ENCODE measurements at regions not wholly inside any gene's neighbourhood (a gene's known extent, or its start where the extent isn't known, plus 50 kb on each side); places are given as distances from the start of the nearest gene placed in this dataset.

DNA sequence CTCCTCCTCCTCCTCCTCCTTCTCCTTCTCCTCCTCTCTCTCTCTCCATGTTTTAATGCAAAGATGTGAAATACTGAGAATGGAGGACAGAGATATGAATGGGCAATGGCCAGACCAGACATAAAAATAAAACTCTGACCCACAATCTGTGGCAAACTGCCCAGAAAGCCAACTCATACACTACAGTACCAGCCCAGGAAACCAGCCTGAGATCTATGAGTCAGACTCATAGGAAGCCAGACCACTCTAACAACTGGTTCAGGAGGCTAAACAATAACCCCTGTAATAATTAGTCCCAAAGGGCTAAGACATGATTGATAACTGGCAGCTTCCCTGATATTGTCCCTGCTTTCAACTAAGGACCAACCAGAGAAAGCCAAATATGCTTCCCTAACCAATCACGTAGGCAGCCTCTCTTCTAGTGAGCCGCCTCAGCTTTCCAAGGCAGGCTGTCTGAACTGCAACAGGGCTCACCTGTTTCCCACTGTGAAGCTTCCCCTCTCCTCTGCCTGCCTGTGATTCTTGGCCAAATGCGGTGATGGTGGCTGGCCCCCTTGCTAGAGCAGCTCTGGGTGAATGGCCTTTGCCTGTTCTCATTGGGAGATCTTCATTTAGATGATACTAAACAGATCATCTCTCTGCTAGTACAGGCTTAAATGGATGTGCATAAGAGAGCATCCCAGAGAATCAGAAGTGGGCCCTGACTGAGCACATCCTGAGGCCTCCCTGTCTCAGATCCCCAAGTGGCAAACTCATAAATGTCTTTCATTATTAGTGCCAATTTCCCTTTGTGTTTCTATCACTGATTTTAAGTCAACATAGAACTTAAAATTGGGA is 817.6 kb downstream of the TNS3 start:
- H3K36me3 ChIP-seq (ENCODE audit: control insufficient read depth in 4 of 4, insufficient read depth in 3 of 4, low read depth in 1 of 4, low read length in 3 of 4): no peaks in the 10 kb centered on the region
- H3K27ac ChIP-seq (ENCODE audit: low read depth in 1 of 2, low read length in 2 of 2): no peak overlapping the region
- no peaks in the 10 kb centered on the region for H3K4me1 ChIP-seq (ENCODE audit: control insufficient read depth in 4 of 4, insufficient read depth in 4 of 4, low read length in 3 of 4)
- 93% methylated on average over 3 of the region's 3 CpGs for WGBS
- H3K9ac ChIP-seq (ENCODE audit: low read depth in 1 of 2, low read length in 2 of 2): no peak overlapping the region
- H3K9me3 ChIP-seq (ENCODE audit: control insufficient read depth in 4 of 4, low read length in 3 of 4): peaks cover 0 to 6% (median 3%) of the 10 kb centered on the region in 4 donors
- TF ChIP-seq GABPA (IDR thresholded peaks at IDR 0.05 in 1 of 2, conservative IDR thresholded peaks at IDR 0.05 in 1 of 2) (no peak), SP1 (IDR thresholded peaks at IDR 0.05) (no peak), HNF4A (conservative IDR thresholded peaks at IDR 0.05) (peak in 1 of 2 donors; percentile 33), JUND (IDR thresholded peaks at IDR 0.05) (peak; percentile 21 to 72), RXRA (IDR thresholded peaks at IDR 0.05) (no peak), EGR1 (IDR thresholded peaks at IDR 0.05; ENCODE audit: low read depth in 2 of 2) (no peak), TAF1 (conservative IDR thresholded peaks at IDR 0.05) (no peak), RAD21 (IDR thresholded peaks at IDR 0.05) (no peak)
- DNase-seq (ENCODE audit: low spot score): no peak
- no peaks in the 10 kb centered on the region for H3K27me3 ChIP-seq (ENCODE audit: control insufficient read depth in 4 of 4, insufficient read depth in 4 of 4, low read length in 3 of 4)
- no peak overlapping the region for H3K4me3 ChIP-seq (ENCODE audit: low read depth in 1 of 3, low read length in 3 of 3)

DNA sequence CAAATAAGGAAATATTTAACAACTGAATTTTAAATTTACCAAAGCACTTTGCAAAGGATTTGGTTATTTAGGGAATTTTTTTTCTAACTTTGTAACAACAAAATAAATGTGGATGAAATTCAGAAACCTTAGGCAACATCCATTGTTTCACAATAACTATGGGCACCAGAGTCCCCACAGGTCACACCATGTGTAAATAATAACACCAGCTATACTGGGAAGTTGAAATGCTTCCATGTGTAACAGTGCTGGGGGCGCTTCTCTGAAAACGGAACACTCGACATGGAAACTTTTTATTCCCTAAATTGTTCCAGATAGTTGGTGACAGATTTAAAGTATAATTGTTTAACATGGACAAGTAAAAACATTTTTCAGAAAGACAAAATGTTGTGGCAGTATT is 818.6 kb downstream of the TNS3 start:
- Histone ChIP-seq H3K4me1 (ENCODE audit: control insufficient read depth in 4 of 4, insufficient read depth in 4 of 4, low read length in 3 of 4) (no peaks in the 10 kb centered on the region), H3K4me3 (ENCODE audit: low read depth in 1 of 3, low read length in 3 of 3) (no peak overlapping the region), H3K27ac (ENCODE audit: low read depth in 1 of 2, low read length in 2 of 2) (no peak overlapping the region), H3K9ac (ENCODE audit: low read depth in 1 of 2, low read length in 2 of 2) (no peak overlapping the region), H3K9me3 (ENCODE audit: control insufficient read depth in 4 of 4, low read length in 3 of 4) (peaks cover 0 to 2% (median under 1%) of the 10 kb centered on the region in 4 donors), H3K36me3 (ENCODE audit: control insufficient read depth in 4 of 4, insufficient read depth in 3 of 4, low read depth in 1 of 4, low read length in 3 of 4) (no peaks in the 10 kb centered on the region), H3K27me3 (ENCODE audit: control insufficient read depth in 4 of 4, insufficient read depth in 4 of 4, low read length in 3 of 4) (no peaks in the 10 kb centered on the region)
- TF ChIP-seq EGR1 (IDR thresholded peaks at IDR 0.05; ENCODE audit: low read depth in 2 of 2) (peak in 1 of 2 donors; percentile 50), RAD21 (IDR thresholded peaks at IDR 0.05) (peak; percentile 35 to 37), HNF4A (conservative IDR thresholded peaks at IDR 0.05) (peak; percentile 62 to 75), TAF1 (conservative IDR thresholded peaks at IDR 0.05) (no peak), SP1 (IDR thresholded peaks at IDR 0.05) (peak; percentile 34), FOXA2 (IDR thresholded peaks at IDR 0.05) (peak; percentile 74), RXRA (IDR thresholded peaks at IDR 0.05) (peak in 1 of 2 donors; percentile 72), FOXA1 (IDR thresholded peaks at IDR 0.05) (peak; percentile 63), GABPA (IDR thresholded peaks at IDR 0.05 in 1 of 2, conservative IDR thresholded peaks at IDR 0.05 in 1 of 2) (peak in 1 of 2 donors; percentile 27), YY1 (IDR thresholded peaks at IDR 0.05) (peak; percentile 51), JUND (IDR thresholded peaks at IDR 0.05) (peak in 1 of 2 donors; percentile 47), NR2F2 (IDR thresholded peaks at IDR 0.05) (no peak)
- TF ChIP-seq, protein P1, sequence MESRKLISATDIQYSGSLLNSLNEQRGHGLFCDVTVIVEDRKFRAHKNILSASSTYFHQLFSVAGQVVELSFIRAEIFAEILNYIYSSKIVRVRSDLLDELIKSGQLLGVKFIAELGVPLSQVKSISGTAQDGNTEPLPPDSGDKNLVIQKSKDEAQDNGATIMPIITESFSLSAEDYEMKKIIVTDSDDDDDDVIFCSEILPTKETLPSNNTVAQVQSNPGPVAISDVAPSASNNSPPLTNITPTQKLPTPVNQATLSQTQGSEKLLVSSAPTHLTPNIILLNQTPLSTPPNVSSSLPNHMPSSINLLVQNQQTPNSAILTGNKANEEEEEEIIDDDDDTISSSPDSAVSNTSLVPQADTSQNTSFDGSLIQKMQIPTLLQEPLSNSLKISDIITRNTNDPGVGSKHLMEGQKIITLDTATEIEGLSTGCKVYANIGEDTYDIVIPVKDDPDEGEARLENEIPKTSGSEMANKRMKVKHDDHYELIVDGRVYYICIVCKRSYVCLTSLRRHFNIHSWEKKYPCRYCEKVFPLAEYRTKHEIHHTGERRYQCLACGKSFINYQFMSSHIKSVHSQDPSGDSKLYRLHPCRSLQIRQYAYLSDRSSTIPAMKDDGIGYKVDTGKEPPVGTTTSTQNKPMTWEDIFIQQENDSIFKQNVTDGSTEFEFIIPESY (IDR thresholded peaks at IDR 0.05): peak; percentile 65
- TF ChIP-seq, protein P2, sequence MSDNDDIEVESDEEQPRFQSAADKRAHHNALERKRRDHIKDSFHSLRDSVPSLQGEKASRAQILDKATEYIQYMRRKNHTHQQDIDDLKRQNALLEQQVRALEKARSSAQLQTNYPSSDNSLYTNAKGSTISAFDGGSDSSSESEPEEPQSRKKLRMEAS (IDR thresholded peaks at IDR 0.05): peak; percentile 31
- TF ChIP-seq, protein P3, sequence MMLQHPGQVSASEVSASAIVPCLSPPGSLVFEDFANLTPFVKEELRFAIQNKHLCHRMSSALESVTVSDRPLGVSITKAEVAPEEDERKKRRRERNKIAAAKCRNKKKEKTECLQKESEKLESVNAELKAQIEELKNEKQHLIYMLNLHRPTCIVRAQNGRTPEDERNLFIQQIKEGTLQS (IDR thresholded peaks at IDR 0.05): no peak
- TF ChIP-seq, protein P4, sequence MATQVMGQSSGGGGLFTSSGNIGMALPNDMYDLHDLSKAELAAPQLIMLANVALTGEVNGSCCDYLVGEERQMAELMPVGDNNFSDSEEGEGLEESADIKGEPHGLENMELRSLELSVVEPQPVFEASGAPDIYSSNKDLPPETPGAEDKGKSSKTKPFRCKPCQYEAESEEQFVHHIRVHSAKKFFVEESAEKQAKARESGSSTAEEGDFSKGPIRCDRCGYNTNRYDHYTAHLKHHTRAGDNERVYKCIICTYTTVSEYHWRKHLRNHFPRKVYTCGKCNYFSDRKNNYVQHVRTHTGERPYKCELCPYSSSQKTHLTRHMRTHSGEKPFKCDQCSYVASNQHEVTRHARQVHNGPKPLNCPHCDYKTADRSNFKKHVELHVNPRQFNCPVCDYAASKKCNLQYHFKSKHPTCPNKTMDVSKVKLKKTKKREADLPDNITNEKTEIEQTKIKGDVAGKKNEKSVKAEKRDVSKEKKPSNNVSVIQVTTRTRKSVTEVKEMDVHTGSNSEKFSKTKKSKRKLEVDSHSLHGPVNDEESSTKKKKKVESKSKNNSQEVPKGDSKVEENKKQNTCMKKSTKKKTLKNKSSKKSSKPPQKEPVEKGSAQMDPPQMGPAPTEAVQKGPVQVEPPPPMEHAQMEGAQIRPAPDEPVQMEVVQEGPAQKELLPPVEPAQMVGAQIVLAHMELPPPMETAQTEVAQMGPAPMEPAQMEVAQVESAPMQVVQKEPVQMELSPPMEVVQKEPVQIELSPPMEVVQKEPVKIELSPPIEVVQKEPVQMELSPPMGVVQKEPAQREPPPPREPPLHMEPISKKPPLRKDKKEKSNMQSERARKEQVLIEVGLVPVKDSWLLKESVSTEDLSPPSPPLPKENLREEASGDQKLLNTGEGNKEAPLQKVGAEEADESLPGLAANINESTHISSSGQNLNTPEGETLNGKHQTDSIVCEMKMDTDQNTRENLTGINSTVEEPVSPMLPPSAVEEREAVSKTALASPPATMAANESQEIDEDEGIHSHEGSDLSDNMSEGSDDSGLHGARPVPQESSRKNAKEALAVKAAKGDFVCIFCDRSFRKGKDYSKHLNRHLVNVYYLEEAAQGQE (IDR thresholded peaks at IDR 0.05): peak; percentile 28
- TF ChIP-seq, protein P5, sequence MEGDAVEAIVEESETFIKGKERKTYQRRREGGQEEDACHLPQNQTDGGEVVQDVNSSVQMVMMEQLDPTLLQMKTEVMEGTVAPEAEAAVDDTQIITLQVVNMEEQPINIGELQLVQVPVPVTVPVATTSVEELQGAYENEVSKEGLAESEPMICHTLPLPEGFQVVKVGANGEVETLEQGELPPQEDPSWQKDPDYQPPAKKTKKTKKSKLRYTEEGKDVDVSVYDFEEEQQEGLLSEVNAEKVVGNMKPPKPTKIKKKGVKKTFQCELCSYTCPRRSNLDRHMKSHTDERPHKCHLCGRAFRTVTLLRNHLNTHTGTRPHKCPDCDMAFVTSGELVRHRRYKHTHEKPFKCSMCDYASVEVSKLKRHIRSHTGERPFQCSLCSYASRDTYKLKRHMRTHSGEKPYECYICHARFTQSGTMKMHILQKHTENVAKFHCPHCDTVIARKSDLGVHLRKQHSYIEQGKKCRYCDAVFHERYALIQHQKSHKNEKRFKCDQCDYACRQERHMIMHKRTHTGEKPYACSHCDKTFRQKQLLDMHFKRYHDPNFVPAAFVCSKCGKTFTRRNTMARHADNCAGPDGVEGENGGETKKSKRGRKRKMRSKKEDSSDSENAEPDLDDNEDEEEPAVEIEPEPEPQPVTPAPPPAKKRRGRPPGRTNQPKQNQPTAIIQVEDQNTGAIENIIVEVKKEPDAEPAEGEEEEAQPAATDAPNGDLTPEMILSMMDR (IDR thresholded peaks at IDR 0.05; ENCODE audit: low read depth, low read length, missing input control): no peak
- DNase-seq (ENCODE audit: low spot score): no peak
- 40% methylated on average over 3 of the region's 3 CpGs for WGBS

Measured in liver (tissue), 8 donors.